HEK293 (cell line): ENCODE measurements at regions not wholly inside any gene's neighbourhood (a gene's known extent, or its start where the extent isn't known, plus 50 kb on each side); places are given as distances from the start of the nearest gene placed in this dataset.
"Not testable (repeated sequence)": the region's sequence is repeated elsewhere in the genome, so short reads cannot be mapped to it uniquely, and the experiment has no call there.

ENCODE experiments used
- CTCF ChIA-PET: fragments of 350-600 bp; formaldehyde crosslinking; extraction: SDS; loops from one replicate; lab custom pipeline; 2021; ENCODE audit warnings: antibody characterized with exemption; lab: Yijun Ruan, JAX
- POLR2A ChIA-PET: fragments of 300-600 bp; formaldehyde crosslinking; extraction: SDS; loops from one replicate; lab custom pipeline; 2020; ENCODE audit warnings: antibody characterized with exemption, inconsistent platforms; lab: Yijun Ruan, JAX
- H3K27ac ChIP-seq: fragments of 200-500 bp; sonication (Bioruptor generic); 2 replicates; pipeline ENCODE4 v1.5.1; 2014; ENCODE audit warnings: low read depth, low read length, control low read depth, inconsistent platforms; ENCODE audit errors: extremely low read depth
- H3K36me3 ChIP-seq, 2 experiments: fragments of 200-500 bp in 1 of 2; sonication (Bioruptor generic) in 1 of 2; 1 replicate in 1 of 2; 2 replicates in 1 of 2; pipeline ENCODE4 v1.5.1; 2014 to 2017; ENCODE audit warnings: inconsistent platforms in 2 of 2, low read length in 2 of 2; ENCODE audit not compliant: control insufficient read depth in 2 of 2, insufficient read depth in 1 of 2
- H3K4me1 ChIP-seq: fragments of 200-500 bp; sonication (Bioruptor generic); 2 replicates; pipeline ENCODE4 v1.5.1; 2014; ENCODE audit warnings: mild to moderate bottlenecking, low read length, inconsistent platforms; ENCODE audit not compliant: control insufficient read depth, insufficient read depth
- H3K4me3 ChIP-seq: 2 replicates; pipeline ENCODE4 v1.5.1; 2011; ENCODE audit warnings: low read depth, mild to moderate bottlenecking, control low read depth, low read length, moderate library complexity
- H3K9me3 ChIP-seq: fragments of 200-500 bp; sonication (Bioruptor generic); 2 replicates; pipeline ENCODE4 v1.5.1; 2014; ENCODE audit warnings: low read depth, low read length, inconsistent platforms; ENCODE audit not compliant: control insufficient read depth, insufficient read depth
- BCL11A ChIP-seq: fragments of 450-650 bp; formaldehyde crosslinking; IDR thresholded peaks from 2 replicates; pipeline ENCODE4 v1.5.1; 2016; ENCODE audit warnings: low read depth, missing biosample characterization, missing genetic modification characterization
- CTCF ChIP-seq: fragments of 450-650 bp; formaldehyde crosslinking; IDR thresholded peaks from 2 replicates; pipeline ENCODE4 v1.5.1; 2016; ENCODE audit warnings: missing biosample characterization, missing genetic modification characterization
- HIC1 ChIP-seq: fragments of 450-650 bp; formaldehyde crosslinking; IDR thresholded peaks from 2 replicates; pipeline ENCODE4 v1.5.1; 2016; ENCODE audit warnings: missing biosample characterization, missing genetic modification characterization
- HOXA7 ChIP-seq: sonication (generic); formaldehyde crosslinking; IDR thresholded peaks from 2 replicates; pipeline ENCODE4 v1.8.1; 2022; ENCODE audit warnings: missing genetic modification reagents, borderline replicate concordance
- TSHZ1 ChIP-seq: fragments of 450-650 bp; formaldehyde crosslinking; IDR thresholded peaks from 2 replicates; pipeline ENCODE4 v1.5.1; 2016; ENCODE audit warnings: missing biosample characterization, missing genetic modification characterization, borderline replicate concordance
- ZNF146 ChIP-seq: fragments of 450-650 bp; formaldehyde crosslinking; IDR thresholded peaks from 2 replicates; pipeline ENCODE4 v1.5.1; 2016; ENCODE audit warnings: missing biosample characterization, missing genetic modification characterization
- ZNF18 ChIP-seq: fragments of 450-650 bp; formaldehyde crosslinking; IDR thresholded peaks from 2 replicates; pipeline ENCODE4 v1.5.1; 2016; ENCODE audit warnings: missing biosample characterization, missing genetic modification characterization
- ZNF184 ChIP-seq: fragments of 450-650 bp; IDR thresholded peaks from 2 replicates; pipeline ENCODE4 v1.5.1; 2018; ENCODE audit warnings: missing biosample characterization, mild to moderate bottlenecking, missing genetic modification characterization
- ZNF292 ChIP-seq: fragments of 450-650 bp; formaldehyde crosslinking; IDR thresholded peaks from 2 replicates; pipeline ENCODE4 v1.5.1; 2016; ENCODE audit warnings: low read depth, missing biosample characterization, missing genetic modification characterization, borderline replicate concordance
- ZNF404 ChIP-seq: fragments of 450-650 bp; formaldehyde crosslinking; IDR thresholded peaks from 2 replicates; pipeline ENCODE4 v1.5.1; 2017; ENCODE audit warnings: missing biosample characterization, missing genetic modification characterization
- ZNF488 ChIP-seq: fragments of 450-650 bp; formaldehyde crosslinking; IDR thresholded peaks from 2 replicates; pipeline ENCODE4 v1.5.1; 2016; ENCODE audit warnings: missing biosample characterization, missing genetic modification characterization
- ZNF530 ChIP-seq: fragments of 450-650 bp; formaldehyde crosslinking; IDR thresholded peaks from 2 replicates; pipeline ENCODE4 v1.5.1; 2016; ENCODE audit warnings: low read depth, missing biosample characterization, missing genetic modification characterization
- ZNF555 ChIP-seq: fragments of 450-650 bp; formaldehyde crosslinking; conservative IDR thresholded peaks from 2 replicates; pipeline ENCODE4 v1.5.1; 2017; ENCODE audit warnings: missing biosample characterization, mild to moderate bottlenecking, missing genetic modification characterization, inconsistent platforms
- ZNF660 ChIP-seq: fragments of 450-650 bp; IDR thresholded peaks from 2 replicates; pipeline ENCODE4 v1.5.1; 2018; ENCODE audit warnings: missing biosample characterization, mild to moderate bottlenecking, missing genetic modification characterization
- ZNF701 ChIP-seq: fragments of 450-650 bp; formaldehyde crosslinking; IDR thresholded peaks from 2 replicates; pipeline ENCODE4 v1.5.1; 2016; ENCODE audit warnings: missing biosample characterization, missing genetic modification characterization
- ZNF776 ChIP-seq: fragments of 450-650 bp; formaldehyde crosslinking; IDR thresholded peaks from 2 replicates; pipeline ENCODE4 v1.5.0; 2017; ENCODE audit warnings: missing biosample characterization, missing genetic modification characterization, borderline replicate concordance
- ZSCAN23 ChIP-seq: fragments of 450-650 bp; formaldehyde crosslinking; IDR thresholded peaks from 2 replicates; pipeline ENCODE4 v1.5.1; 2016; ENCODE audit warnings: missing biosample characterization, missing genetic modification characterization

GRCh38 chr2:107721586-107721985 lies 105.1 kb upstream of the RGPD4 start:
- TF ChIP-seq CTCF: no peak
- no peak for TF ChIP-seq ZNF184 (tag by site-specific recombination)
- TF ChIP-seq ZNF404: no peak
- TF ChIP-seq ZNF488: no peak
- TF ChIP-seq ZSCAN23 (tag by site-specific recombination): no peak
- no peak for TF ChIP-seq BCL11A
- no peak for TF ChIP-seq HOXA7 (CRISPR knock-in tag)
- no peak for TF ChIP-seq ZNF292 (tag by site-specific recombination)
- TF ChIP-seq TSHZ1: no peak
- TF ChIP-seq ZNF530 (tag by site-specific recombination): no peak
- no peak for TF ChIP-seq ZNF555 (tag by site-specific recombination)
- no peak for TF ChIP-seq ZNF660 (tag by site-specific recombination)
- no peak for TF ChIP-seq ZNF18
- no peak for TF ChIP-seq ZNF701 (tag by site-specific recombination)
- no peak for TF ChIP-seq ZNF776 (tag by site-specific recombination)
- no peak for TF ChIP-seq HIC1 (tag by site-specific recombination)
- H3K36me3 ChIP-seq: no peaks in the 10 kb centered on the region
- POLR2A ChIA-PET: no interaction called here

GRCh38 chr2:107725824-107726223 lies 100.9 kb upstream of the RGPD4 start:
- CTCF ChIA-PET: interaction anchor here (0.9 kb wide), 2 partner anchors 11 to 211 kb away, joined by 4 read pairs; no protein-coding TSS in a partner anchor

More at GRCh38 chr2:107721586-107721985, 105.1 kb upstream of the RGPD4 start:
- no peak overlapping the region for H3K27ac ChIP-seq
- H3K9me3 ChIP-seq: no peaks in the 10 kb centered on the region
- CTCF ChIA-PET: no interaction called here
- H3K4me3 ChIP-seq: no peak overlapping the region
- no peaks in the 10 kb centered on the region for H3K4me1 ChIP-seq

More at GRCh38 chr2:107725824-107726223, 100.9 kb upstream of the RGPD4 start:
- H3K27ac ChIP-seq, H3K4me3 ChIP-seq, H3K4me1 ChIP-seq, H3K36me3 ChIP-seq, H3K9me3 ChIP-seq, POLR2A ChIA-PET: not testable (repeated sequence)
- TF ChIP-seq ZNF146 (tag by site-specific recombination): peak; percentile 85
